NCI-H1417 (cell line): ENCODE measurements at regions not wholly inside any gene's neighbourhood (a gene's known extent, or its start where the extent isn't known, plus 50 kb on each side); places are given as distances from the start of the nearest gene placed in this dataset.
"Not testable (repeated sequence)": the region's sequence is repeated elsewhere in the genome, so short reads cannot be mapped to it uniquely, and the experiment has no call there.

Experiments used
- DNase-seq, 3 experiments: peaks; one replicate each; lab custom pipeline; 2025; lab: John Stamatoyannopoulos, UW

GRCh38 chr9:19656704-19657103, 132.1 kb downstream of the SLC24A2 start:
- peak in 1 of 3 experiments; percentile 41 for DNase-seq

GRCh38 chr9:19651681-19652080, 137.2 kb downstream of the SLC24A2 start:
- DNase-seq, result no peak

GRCh38 chr9:19650312-19650711, 138.5 kb downstream of the SLC24A2 start:
- DNase-seq, result no peak

- DNase-seq, result no peak
These were observed 139.3 kb downstream of the SLC24A2 start for GRCh38 chr9:19649336-19650041.

GRCh38 chr9:19648672-19649071, 140.2 kb downstream of the SLC24A2 start:
- DNase-seq, result no peak

- no peak for DNase-seq
These were observed 145.0 kb downstream of the SLC24A2 start for GRCh38 chr9:19643875-19644274.

GRCh38 chr9:19642256-19642655, 146.6 kb downstream of the SLC24A2 start:
- DNase-seq, result peak in 1 of 3 experiments; percentile 45

- peak in 1 of 3 experiments; percentile 20 for DNase-seq
These were observed 147.8 kb downstream of the SLC24A2 start for GRCh38 chr9:19641046-19641445.

GRCh38 chr9:19640014-19640413, 148.8 kb downstream of the SLC24A2 start:
- no peak for DNase-seq

GRCh38 chr9:19637084-19637483, 151.8 kb downstream of the SLC24A2 start:
- DNase-seq, result no peak

- DNase-seq, result no peak
These were observed 154.0 kb downstream of the SLC24A2 start for GRCh38 chr9:19634881-19635280.

- no peak for DNase-seq
These were observed 157.7 kb downstream of the SLC24A2 start for GRCh38 chr9:19631181-19631580.

- DNase-seq, result no peak
These were observed 158.1 kb downstream of the SLC24A2 start for GRCh38 chr9:19630760-19631159.

GRCh38 chr9:19629488-19629887, 159.3 kb downstream of the SLC24A2 start:
- DNase-seq, result no peak

GRCh38 chr9:19625426-19625825, 163.4 kb downstream of the SLC24A2 start:
- not testable (repeated sequence) for DNase-seq

- peak in 1 of 3 experiments; percentile 33 for DNase-seq
These were observed 164.3 kb downstream of the SLC24A2 start for GRCh38 chr9:19624519-19624918.

GRCh38 chr9:19623941-19624340, 164.9 kb downstream of the SLC24A2 start:
- DNase-seq, result peak in 2 of 3 experiments; percentile 12 to 77

GRCh38 chr9:19620326-19620725, 168.5 kb downstream of the SLC24A2 start:
- no peak for DNase-seq

- DNase-seq, result no peak
These were observed 169.6 kb downstream of the SLC24A2 start for GRCh38 chr9:19619221-19619620.

- no peak for DNase-seq
These were observed 170.0 kb downstream of the SLC24A2 start for GRCh38 chr9:19618816-19619215.

GRCh38 chr9:19615036-19615624, 173.7 kb downstream of the SLC24A2 start:
- no peak for DNase-seq

- DNase-seq, result no peak
These were observed 174.5 kb downstream of the SLC24A2 start for GRCh38 chr9:19614294-19614693.

GRCh38 chr9:19600538-19600937, 188.3 kb downstream of the SLC24A2 start:
- DNase-seq, result no peak

- peak in 1 of 3 experiments; percentile 14 for DNase-seq
These were observed 189.9 kb downstream of the ACER2 start for GRCh38 chr9:19598722-19599121.
